ENCODE measurements at regions not wholly inside any gene's neighbourhood (a gene's known extent, or its start where the extent isn't known, plus 50 kb on each side); places are given as distances from the start of the nearest gene placed in this dataset.

DNA sequence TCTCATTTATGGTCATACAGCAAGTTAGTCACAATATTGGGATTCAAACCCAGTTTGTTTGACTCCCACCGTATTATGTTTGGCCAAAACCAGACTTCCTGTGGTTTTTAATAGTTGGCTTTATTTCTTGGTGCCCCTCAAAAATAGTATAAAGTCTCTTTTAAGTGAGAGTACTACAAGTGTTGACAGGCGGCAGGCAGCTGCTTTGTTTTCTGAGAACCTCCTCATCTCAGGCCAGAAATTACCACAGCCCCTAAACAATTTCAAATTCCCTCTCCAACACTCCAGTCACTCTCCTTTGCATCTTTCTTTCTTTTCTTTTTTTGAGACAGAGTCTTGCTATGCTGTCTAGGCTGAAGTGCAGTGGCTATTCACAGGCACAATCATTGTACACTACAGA, 121.5 kb downstream of the POLR2M start:
- TF ChIP-seq, protein P1, sequence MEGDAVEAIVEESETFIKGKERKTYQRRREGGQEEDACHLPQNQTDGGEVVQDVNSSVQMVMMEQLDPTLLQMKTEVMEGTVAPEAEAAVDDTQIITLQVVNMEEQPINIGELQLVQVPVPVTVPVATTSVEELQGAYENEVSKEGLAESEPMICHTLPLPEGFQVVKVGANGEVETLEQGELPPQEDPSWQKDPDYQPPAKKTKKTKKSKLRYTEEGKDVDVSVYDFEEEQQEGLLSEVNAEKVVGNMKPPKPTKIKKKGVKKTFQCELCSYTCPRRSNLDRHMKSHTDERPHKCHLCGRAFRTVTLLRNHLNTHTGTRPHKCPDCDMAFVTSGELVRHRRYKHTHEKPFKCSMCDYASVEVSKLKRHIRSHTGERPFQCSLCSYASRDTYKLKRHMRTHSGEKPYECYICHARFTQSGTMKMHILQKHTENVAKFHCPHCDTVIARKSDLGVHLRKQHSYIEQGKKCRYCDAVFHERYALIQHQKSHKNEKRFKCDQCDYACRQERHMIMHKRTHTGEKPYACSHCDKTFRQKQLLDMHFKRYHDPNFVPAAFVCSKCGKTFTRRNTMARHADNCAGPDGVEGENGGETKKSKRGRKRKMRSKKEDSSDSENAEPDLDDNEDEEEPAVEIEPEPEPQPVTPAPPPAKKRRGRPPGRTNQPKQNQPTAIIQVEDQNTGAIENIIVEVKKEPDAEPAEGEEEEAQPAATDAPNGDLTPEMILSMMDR (IDR thresholded peaks at IDR 0.05; ENCODE audit: insufficient read depth, low read length, poor library complexity, severe bottlenecking), result no peak
- no peak for TF ChIP-seq EZH2phosphoT487 (conservative IDR thresholded peaks at IDR 0.05; ENCODE audit: low read length)
